SK-N-SH (cell line): ENCODE measurements at regions not wholly inside any gene's neighbourhood (a gene's known extent, or its start where the extent isn't known, plus 50 kb on each side); places are given as distances from the start of the nearest gene placed in this dataset.

Experiments used
- CTCF ChIA-PET: fragments of 300-600, 350-600 bp; formaldehyde crosslinking; extraction: SDS; loops from one replicate; lab custom pipeline; 2021; lab: Yijun Ruan, JAX
- POLR2A ChIA-PET: fragments of 350-600 bp; sonication (Branson Sonifier 250); formaldehyde crosslinking; extraction: SDS; loops from one replicate; lab custom pipeline; 2020; ENCODE audit warnings: antibody characterized with exemption, inconsistent platforms; lab: Yijun Ruan, JAX
- DNase-seq: peaks from one replicate; pipeline ENCODE4 v3.0.0; 2012
- H2AFZ ChIP-seq: fragments of 200-600 bp; sonication (generic); 2 replicates; pipeline ENCODE4 v1.8.1; 2016; ENCODE audit warnings: antibody characterized with exemption, mild to moderate bottlenecking, low read depth
- H3F3A ChIP-seq: fragments of 200-600 bp; sonication (generic); replicated peaks from 2 replicates; pipeline ENCODE3; 2016; ENCODE audit warnings: antibody characterized with exemption, mild to moderate bottlenecking; ENCODE audit not compliant: insufficient read depth
- H3K27ac ChIP-seq, 2 experiments: fragments of 200-500 bp in 1 of 2; fragments of 200-600 bp in 1 of 2; sonication (Bioruptor generic) in 1 of 2; sonication (generic), shearing (Covaris generic) in 1 of 2; 2 replicates each; pipeline versions ENCODE4 v1.5.1 to v1.6.1; 2014 to 2016; ENCODE audit warnings: low read depth in 2 of 2, inconsistent platforms in 1 of 2, low read length in 1 of 2, mild to moderate bottlenecking in 1 of 2, mixed read lengths in 1 of 2
- H3K27me3 ChIP-seq: fragments of 200-600 bp; sonication (generic), shearing (Covaris generic); 2 replicates; pipeline ENCODE4 v1.6.1; 2016; ENCODE audit warnings: mixed run types; ENCODE audit not compliant: insufficient read depth
- H3K36me3 ChIP-seq, 2 experiments: fragments of 200-500 bp in 1 of 2; fragments of 200-600 bp in 1 of 2; sonication (Bioruptor generic) in 1 of 2; sonication (generic) in 1 of 2; replicated peaks in 1 of 2; 2 replicates each; pipeline versions ENCODE3 to v1.5.1; 2014 to 2016; ENCODE audit warnings: low read length in 1 of 2, mild to moderate bottlenecking in 1 of 2; ENCODE audit not compliant: insufficient read depth in 2 of 2, control insufficient read depth in 1 of 2
- H3K4me1 ChIP-seq, 2 experiments: fragments of 200-500 bp in 1 of 2; fragments of 200-600 bp in 1 of 2; sonication (Bioruptor generic) in 1 of 2; sonication (generic), shearing (Covaris generic) in 1 of 2; 2 replicates each; pipeline versions ENCODE4 v1.5.1 to v1.6.1; 2014 to 2016; ENCODE audit warnings: low read depth in 1 of 2, low read length in 1 of 2, mixed run types in 1 of 2; ENCODE audit not compliant: insufficient read depth in 2 of 2, control insufficient read depth in 1 of 2
- H3K4me2 ChIP-seq: fragments of 200-600 bp; sonication (generic), shearing (Covaris generic); 2 replicates; pipeline ENCODE4 v1.6.1; 2017; ENCODE audit warnings: mixed run types
- H3K4me3 ChIP-seq, 2 experiments: fragments of 200-500 bp in 1 of 2; fragments of 200-600 bp in 1 of 2; sonication (Bioruptor generic) in 1 of 2; sonication (generic), shearing (Covaris generic) in 1 of 2; 2 replicates each; pipeline versions ENCODE4 v1.5.1 to v1.8.1; 2014 to 2016; ENCODE audit warnings: low read depth in 2 of 2, inconsistent platforms in 1 of 2, low read length in 1 of 2, mild to moderate bottlenecking in 1 of 2, mixed read lengths in 1 of 2, moderate library complexity in 1 of 2
- H3K79me2 ChIP-seq: fragments of 200-600 bp; sonication (generic); 2 replicates; pipeline ENCODE4 v1.8.1; 2017; ENCODE audit warnings: mild to moderate bottlenecking; ENCODE audit not compliant: insufficient read depth
- H3K9ac ChIP-seq: fragments of 200-600 bp; sonication (generic); 2 replicates; pipeline ENCODE4 v1.6.1; 2017; ENCODE audit warnings: mixed run types
- H3K9me2 ChIP-seq: fragments of 200-600 bp; sonication (generic); 2 replicates; pipeline ENCODE4 v1.6.1; 2017; ENCODE audit warnings: mixed run types
- H3K9me3 ChIP-seq: fragments of 200-600 bp; sonication (generic); 2 replicates; pipeline ENCODE4 v1.6.1; 2017; ENCODE audit warnings: mixed run types, mild to moderate bottlenecking, moderate library complexity
- H4K20me1 ChIP-seq: fragments of 200-600 bp; sonication (generic); 2 replicates; pipeline ENCODE4 v1.6.1; 2017; ENCODE audit warnings: mild to moderate bottlenecking, mixed run types; ENCODE audit not compliant: insufficient read depth
- CHD2 ChIP-seq: fragments of 150-350 bp; IDR thresholded peaks from 2 replicates; pipeline ENCODE4 v1.6.1; 2018; ENCODE audit warnings: low read length; ENCODE audit not compliant: partially characterized antibody
- EP300 ChIP-seq, 2 experiments: IDR thresholded peaks; 2 replicates each; pipeline versions ENCODE4 v1.4.0 to v1.6.1; 2012; ENCODE audit warnings: borderline replicate concordance in 1 of 2, low read depth in 1 of 2, low read length in 1 of 2
- EZH2phosphoT487 ChIP-seq: fragments of 200-600 bp; sonication (generic); IDR thresholded peaks from 2 replicates; pipeline ENCODE4 v1.6.1; 2017; ENCODE audit warnings: low read depth, mixed run types, mild to moderate bottlenecking, antibody characterized with exemption, moderate library complexity, borderline replicate concordance
- FOXJ3 ChIP-seq: sonication (generic); formaldehyde crosslinking; IDR thresholded peaks from 2 replicates; pipeline ENCODE4 v1.5.1; 2020; ENCODE audit warnings: mild to moderate bottlenecking, missing genetic modification reagents
- GATA2 ChIP-seq: sonication (generic); formaldehyde crosslinking; IDR thresholded peaks from 2 replicates; pipeline ENCODE4 v1.5.0; 2020; ENCODE audit warnings: mild to moderate bottlenecking, missing genetic modification reagents
- JUND ChIP-seq: IDR thresholded peaks from 2 replicates; pipeline ENCODE4 v1.4.0; 2012
- MXI1 ChIP-seq: IDR thresholded peaks from 2 replicates; pipeline ENCODE4 v1.6.1; 2012; ENCODE audit warnings: mild to moderate bottlenecking, low read depth, low read length, improper control_type of control experiment
- NFIC ChIP-seq: IDR thresholded peaks from 2 replicates; pipeline ENCODE4 v1.4.0; 2012; ENCODE audit warnings: borderline replicate concordance
- NRF1 ChIP-seq: IDR thresholded peaks from 2 replicates; pipeline ENCODE4 v1.6.1; 2012; ENCODE audit warnings: low read depth, mild to moderate bottlenecking, low read length
- RAD21 ChIP-seq: IDR thresholded peaks from 2 replicates; pipeline ENCODE4 v1.6.1; 2012; ENCODE audit warnings: mild to moderate bottlenecking, low read length
- RCOR1 ChIP-seq: fragments of 150-350 bp; IDR thresholded peaks from 2 replicates; pipeline ENCODE4 v1.6.1; 2017; ENCODE audit warnings: antibody characterized with exemption, low read length
- SIN3A ChIP-seq: IDR thresholded peaks from 2 replicates; pipeline ENCODE4 v1.6.1; 2012; ENCODE audit warnings: low read depth, mild to moderate bottlenecking, low read length, moderate library complexity, borderline replicate concordance
- TCF12 ChIP-seq: IDR thresholded peaks from 2 replicates; pipeline ENCODE4 v1.4.0; 2012
- YY1 ChIP-seq: IDR thresholded peaks from 2 replicates; pipeline ENCODE4 v1.4.0; 2012; ENCODE audit warnings: low read depth, mild to moderate bottlenecking
- WGBS: methylation state at CpG from one replicate; pipeline ENCODE4 v1.1.6; 2017; ENCODE audit warnings: low lambda C conversion rate; 5-methylcytosine and 5-hydroxymethylcytosine counted together
- TF ChIP-seq, protein P1 (sequence below): IDR thresholded peaks from 2 replicates; pipeline ENCODE4 v1.4.0; 2012; ENCODE audit warnings: low read depth, borderline replicate concordance
- TF ChIP-seq, protein P2 (sequence below): fragments of 150-350 bp; IDR thresholded peaks from 2 replicates; pipeline ENCODE4 v1.6.1; 2017; ENCODE audit warnings: antibody characterized with exemption, low read length, low read depth, borderline replicate concordance
- TF ChIP-seq, protein P3 (sequence below): IDR thresholded peaks from 2 replicates; pipeline ENCODE4 v1.4.0; 2012; ENCODE audit warnings: low read depth, borderline replicate concordance
- TF ChIP-seq, protein P4 (sequence below): IDR thresholded peaks from 2 replicates; pipeline ENCODE4 v1.6.1; 2012; ENCODE audit warnings: mild to moderate bottlenecking, low read depth, low read length, moderate library complexity

DNA sequence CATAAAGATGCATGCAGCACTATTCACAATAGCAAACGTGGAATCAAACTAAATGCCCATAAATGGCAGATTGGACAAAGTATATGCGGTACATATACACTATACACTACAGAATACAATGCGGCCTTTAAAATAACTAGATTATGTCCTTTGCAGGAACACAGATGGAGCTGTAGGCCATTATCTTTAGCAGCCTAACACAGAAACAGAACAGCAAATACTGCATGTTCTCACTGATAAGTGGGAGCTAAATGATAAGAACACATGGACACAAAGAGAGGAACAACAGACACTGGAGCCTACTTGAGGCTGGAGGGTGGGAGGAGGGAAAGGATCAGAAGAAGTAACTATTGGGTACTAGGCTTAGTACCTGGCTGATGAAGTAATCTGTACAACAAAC, 758.2 kb downstream of the TLE1 start:
- no peaks in the 10 kb centered on the region for H3K9me3 ChIP-seq
- no peaks in the 10 kb centered on the region for H3K36me3 ChIP-seq
- WGBS: 31% methylated on average over 3 of the region's 3 CpGs
- H3K4me3 ChIP-seq: no peak overlapping the region
- H4K20me1 ChIP-seq: no peaks in the 10 kb centered on the region
- no peak for TF ChIP-seq JUND
- TF ChIP-seq EZH2phosphoT487: no peak
- TF ChIP-seq, protein P1, sequence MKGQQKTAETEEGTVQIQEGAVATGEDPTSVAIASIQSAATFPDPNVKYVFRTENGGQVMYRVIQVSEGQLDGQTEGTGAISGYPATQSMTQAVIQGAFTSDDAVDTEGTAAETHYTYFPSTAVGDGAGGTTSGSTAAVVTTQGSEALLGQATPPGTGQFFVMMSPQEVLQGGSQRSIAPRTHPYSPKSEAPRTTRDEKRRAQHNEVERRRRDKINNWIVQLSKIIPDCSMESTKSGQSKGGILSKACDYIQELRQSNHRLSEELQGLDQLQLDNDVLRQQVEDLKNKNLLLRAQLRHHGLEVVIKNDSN: no peak
- TF ChIP-seq RAD21: peak; percentile 35
- TF ChIP-seq CHD2: peak; percentile 79
- no peak for TF ChIP-seq NRF1
- peak; percentile 36; the same call in 1 of the 2 replicates for TF ChIP-seq MXI1
- TF ChIP-seq, protein P2, sequence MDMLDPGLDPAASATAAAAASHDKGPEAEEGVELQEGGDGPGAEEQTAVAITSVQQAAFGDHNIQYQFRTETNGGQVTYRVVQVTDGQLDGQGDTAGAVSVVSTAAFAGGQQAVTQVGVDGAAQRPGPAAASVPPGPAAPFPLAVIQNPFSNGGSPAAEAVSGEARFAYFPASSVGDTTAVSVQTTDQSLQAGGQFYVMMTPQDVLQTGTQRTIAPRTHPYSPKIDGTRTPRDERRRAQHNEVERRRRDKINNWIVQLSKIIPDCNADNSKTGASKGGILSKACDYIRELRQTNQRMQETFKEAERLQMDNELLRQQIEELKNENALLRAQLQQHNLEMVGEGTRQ: no peak
- TF ChIP-seq FOXJ3 (CRISPR knock-in tag): peak; percentile 91
- TF ChIP-seq GATA2: peak; percentile 94
- TF ChIP-seq NFIC: no peak
- TF ChIP-seq, protein P3, sequence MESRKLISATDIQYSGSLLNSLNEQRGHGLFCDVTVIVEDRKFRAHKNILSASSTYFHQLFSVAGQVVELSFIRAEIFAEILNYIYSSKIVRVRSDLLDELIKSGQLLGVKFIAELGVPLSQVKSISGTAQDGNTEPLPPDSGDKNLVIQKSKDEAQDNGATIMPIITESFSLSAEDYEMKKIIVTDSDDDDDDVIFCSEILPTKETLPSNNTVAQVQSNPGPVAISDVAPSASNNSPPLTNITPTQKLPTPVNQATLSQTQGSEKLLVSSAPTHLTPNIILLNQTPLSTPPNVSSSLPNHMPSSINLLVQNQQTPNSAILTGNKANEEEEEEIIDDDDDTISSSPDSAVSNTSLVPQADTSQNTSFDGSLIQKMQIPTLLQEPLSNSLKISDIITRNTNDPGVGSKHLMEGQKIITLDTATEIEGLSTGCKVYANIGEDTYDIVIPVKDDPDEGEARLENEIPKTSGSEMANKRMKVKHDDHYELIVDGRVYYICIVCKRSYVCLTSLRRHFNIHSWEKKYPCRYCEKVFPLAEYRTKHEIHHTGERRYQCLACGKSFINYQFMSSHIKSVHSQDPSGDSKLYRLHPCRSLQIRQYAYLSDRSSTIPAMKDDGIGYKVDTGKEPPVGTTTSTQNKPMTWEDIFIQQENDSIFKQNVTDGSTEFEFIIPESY: no peak
- TF ChIP-seq, protein P4, sequence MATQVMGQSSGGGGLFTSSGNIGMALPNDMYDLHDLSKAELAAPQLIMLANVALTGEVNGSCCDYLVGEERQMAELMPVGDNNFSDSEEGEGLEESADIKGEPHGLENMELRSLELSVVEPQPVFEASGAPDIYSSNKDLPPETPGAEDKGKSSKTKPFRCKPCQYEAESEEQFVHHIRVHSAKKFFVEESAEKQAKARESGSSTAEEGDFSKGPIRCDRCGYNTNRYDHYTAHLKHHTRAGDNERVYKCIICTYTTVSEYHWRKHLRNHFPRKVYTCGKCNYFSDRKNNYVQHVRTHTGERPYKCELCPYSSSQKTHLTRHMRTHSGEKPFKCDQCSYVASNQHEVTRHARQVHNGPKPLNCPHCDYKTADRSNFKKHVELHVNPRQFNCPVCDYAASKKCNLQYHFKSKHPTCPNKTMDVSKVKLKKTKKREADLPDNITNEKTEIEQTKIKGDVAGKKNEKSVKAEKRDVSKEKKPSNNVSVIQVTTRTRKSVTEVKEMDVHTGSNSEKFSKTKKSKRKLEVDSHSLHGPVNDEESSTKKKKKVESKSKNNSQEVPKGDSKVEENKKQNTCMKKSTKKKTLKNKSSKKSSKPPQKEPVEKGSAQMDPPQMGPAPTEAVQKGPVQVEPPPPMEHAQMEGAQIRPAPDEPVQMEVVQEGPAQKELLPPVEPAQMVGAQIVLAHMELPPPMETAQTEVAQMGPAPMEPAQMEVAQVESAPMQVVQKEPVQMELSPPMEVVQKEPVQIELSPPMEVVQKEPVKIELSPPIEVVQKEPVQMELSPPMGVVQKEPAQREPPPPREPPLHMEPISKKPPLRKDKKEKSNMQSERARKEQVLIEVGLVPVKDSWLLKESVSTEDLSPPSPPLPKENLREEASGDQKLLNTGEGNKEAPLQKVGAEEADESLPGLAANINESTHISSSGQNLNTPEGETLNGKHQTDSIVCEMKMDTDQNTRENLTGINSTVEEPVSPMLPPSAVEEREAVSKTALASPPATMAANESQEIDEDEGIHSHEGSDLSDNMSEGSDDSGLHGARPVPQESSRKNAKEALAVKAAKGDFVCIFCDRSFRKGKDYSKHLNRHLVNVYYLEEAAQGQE: no peak
- TF ChIP-seq SIN3A: no peak
- peak; percentile 19; the same call in 1 of the 2 replicates for TF ChIP-seq TCF12
- peak in 1 of 2 experiments; percentile 93; a peak in 2 of 4 replicates for TF ChIP-seq EP300 (IDR thresholded peaks at IDR 0.05; ENCODE audit: borderline replicate concordance in 1 of 2, low read depth in 1 of 2, low read length in 1 of 2)
- TF ChIP-seq YY1: no peak
- peak; percentile 86; the same call in 1 of the 2 replicates for TF ChIP-seq RCOR1
- no peaks in the 10 kb centered on the region for H3F3A ChIP-seq
- peak; percentile 13 for DNase-seq
- ChIA-PET POLR2A (no interaction called here), CTCF (no interaction called here)
- peak overlapping the region in 1 of 2 experiments; percentile 29; a peak in 1 of 4 replicates for H3K27ac ChIP-seq
- no peak overlapping the region for H3K9ac ChIP-seq
- H3K27me3 ChIP-seq: no peaks in the 10 kb centered on the region
- no peaks in the 10 kb centered on the region for H3K79me2 ChIP-seq
- no peaks in the 10 kb centered on the region for H3K4me1 ChIP-seq
- H3K9me2 ChIP-seq: no peaks in the 10 kb centered on the region
- H2AFZ ChIP-seq: no peak overlapping the region
- no peak overlapping the region for H3K4me2 ChIP-seq
